D721Med (cell line): ENCODE measurements at regions not wholly inside any gene's neighbourhood (a gene's known extent, or its start where the extent isn't known, plus 50 kb on each side); places are given as distances from the start of the nearest gene placed in this dataset.
A peak's percentile ranks its signal among the peaks of the same experiment; 100 is the strongest.

Experiments used
- DNase-seq: peaks from one replicate; pipeline ENCODE4 v3.0.0; 2011; ENCODE audit warnings: low spot score; ENCODE audit not compliant: insufficient read length
- FAIRE-seq: peaks from 2 replicates; lab custom pipeline; 2011; peaks lifted over from hg19 to GRCh38; lab: Jason Lieb, UNC
- TF ChIP-seq, protein P1 (sequence below): IDR thresholded peaks from 2 replicates; pipeline ENCODE4 v1.5.1; 2012; ENCODE audit warnings: mild to moderate bottlenecking, control low read depth; ENCODE audit not compliant: insufficient read depth; ENCODE audit errors: missing control alignments

GRCh38 chr17:33777674-33778073 lies 477.4 kb upstream of the CCL2 start:
- no peak for FAIRE-seq
- no peak for DNase-seq
- TF ChIP-seq, protein P1, sequence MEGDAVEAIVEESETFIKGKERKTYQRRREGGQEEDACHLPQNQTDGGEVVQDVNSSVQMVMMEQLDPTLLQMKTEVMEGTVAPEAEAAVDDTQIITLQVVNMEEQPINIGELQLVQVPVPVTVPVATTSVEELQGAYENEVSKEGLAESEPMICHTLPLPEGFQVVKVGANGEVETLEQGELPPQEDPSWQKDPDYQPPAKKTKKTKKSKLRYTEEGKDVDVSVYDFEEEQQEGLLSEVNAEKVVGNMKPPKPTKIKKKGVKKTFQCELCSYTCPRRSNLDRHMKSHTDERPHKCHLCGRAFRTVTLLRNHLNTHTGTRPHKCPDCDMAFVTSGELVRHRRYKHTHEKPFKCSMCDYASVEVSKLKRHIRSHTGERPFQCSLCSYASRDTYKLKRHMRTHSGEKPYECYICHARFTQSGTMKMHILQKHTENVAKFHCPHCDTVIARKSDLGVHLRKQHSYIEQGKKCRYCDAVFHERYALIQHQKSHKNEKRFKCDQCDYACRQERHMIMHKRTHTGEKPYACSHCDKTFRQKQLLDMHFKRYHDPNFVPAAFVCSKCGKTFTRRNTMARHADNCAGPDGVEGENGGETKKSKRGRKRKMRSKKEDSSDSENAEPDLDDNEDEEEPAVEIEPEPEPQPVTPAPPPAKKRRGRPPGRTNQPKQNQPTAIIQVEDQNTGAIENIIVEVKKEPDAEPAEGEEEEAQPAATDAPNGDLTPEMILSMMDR = no peak

DNA sequence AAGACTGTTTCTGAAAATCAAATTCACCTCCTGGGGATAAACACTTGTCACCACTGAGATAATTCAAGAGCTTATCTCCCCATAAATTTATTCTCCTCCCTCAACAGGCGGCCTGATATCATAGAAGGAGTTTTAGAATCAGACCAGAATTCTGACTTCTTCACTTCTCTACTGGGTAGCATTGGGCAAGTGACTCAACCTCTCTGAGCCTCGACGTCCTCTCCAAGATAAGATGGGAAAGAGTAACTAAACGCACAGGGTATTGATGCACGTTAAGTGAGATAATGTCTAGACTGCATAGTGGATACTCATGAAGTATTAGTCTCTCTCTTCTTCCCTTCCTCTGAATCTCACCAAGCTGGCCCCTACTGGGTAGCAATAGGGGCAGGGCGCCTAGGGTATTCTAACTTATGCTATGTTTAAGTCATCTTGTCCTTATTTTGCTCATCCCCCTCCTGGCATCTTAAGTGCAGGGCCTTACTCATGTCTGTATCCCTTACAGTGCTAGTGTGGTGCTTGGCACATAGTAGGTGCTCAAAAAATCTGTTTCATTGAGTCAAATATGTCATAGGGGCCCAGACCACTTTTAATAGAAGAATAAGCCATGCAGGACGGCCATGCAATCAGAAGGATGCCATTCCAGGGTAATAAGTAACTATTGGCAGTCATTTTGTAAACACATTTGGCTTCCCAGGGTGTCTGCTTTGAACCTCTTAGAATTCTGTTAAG lies 476.4 kb upstream of the CCL2 start:
- DNase-seq (no peak), FAIRE-seq (no peak)
- TF ChIP-seq, protein P1 = no peak

GRCh38 chr17:33779234-33779591 lies 475.9 kb upstream of the CCL2 start:
- TF ChIP-seq, protein P1 = peak; percentile 97
- FAIRE-seq = no peak
- no peak for DNase-seq

GRCh38 chr17:33785281-33785680 lies 469.8 kb upstream of the CCL2 start:
- FAIRE-seq (no peak), DNase-seq (no peak)
- TF ChIP-seq, protein P1 = no peak

GRCh38 chr17:33786478-33786877 lies 468.6 kb upstream of the CCL2 start:
- DNase-seq = no peak
- TF ChIP-seq, protein P1 = no peak
- FAIRE-seq = no peak

DNA sequence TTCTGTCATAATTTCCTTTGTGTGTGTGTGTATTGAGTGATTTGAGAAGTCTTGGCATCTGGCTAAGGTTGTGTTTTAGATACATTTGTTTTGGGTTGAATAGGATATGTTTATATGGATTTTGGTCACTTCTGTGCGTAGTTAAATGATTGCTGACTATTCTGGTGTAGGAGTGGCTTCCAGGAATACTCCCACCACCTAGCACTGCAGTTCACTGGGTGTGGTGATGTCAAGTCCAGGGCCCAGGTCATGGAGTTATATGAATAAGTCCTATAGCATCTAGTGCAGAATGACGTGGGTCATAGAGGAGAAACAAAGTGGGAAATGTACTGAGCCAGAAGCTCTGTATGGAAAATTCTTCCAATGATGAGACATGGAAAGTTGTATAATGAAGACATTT lies 465.4 kb upstream of the CCL2 start:
- DNase-seq (no peak), FAIRE-seq (no peak)
- TF ChIP-seq, protein P1 = no peak

DNA sequence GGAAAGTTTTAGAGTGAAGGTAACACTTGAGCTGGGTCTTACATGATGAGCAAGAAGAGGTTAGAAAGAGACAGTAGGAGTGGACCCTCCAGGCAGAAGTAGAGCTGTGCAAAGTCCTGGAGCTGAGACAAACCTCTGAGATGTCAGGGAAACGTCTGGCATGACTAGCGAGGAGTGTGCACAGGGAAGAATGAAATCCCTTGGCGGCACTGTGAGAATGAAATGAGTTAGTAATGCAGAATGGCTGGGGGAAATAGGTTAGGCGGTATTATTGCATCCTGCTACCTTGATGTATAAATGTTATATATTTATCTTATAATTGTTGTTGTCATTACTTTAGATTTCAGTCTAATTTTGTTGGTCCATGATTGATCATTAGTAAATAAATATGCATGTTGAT lies 457.9 kb upstream of the CCL2 start:
- TF ChIP-seq, protein P1 = no peak
- FAIRE-seq (no peak), DNase-seq (no peak)
